Gastroesophageal sphincter (tissue), 4 donors: ENCODE measurements at regions not wholly inside any gene's neighbourhood (a gene's known extent, or its start where the extent isn't known, plus 50 kb on each side); places are given as distances from the start of the nearest gene placed in this dataset.
"Not testable (repeated sequence)": the region's sequence is repeated elsewhere in the genome, so short reads cannot be mapped to it uniquely, and the experiment has no call there.

Experiments used
- ATAC-seq: fragments of 150-250 bp; one replicate; pipeline ENCODE4 v1.9.1; 2016; ENCODE audit warnings: mild to moderate bottlenecking, moderate library complexity
- H3K27ac ChIP-seq, 4 donors: fragments of 200-600 bp; sonication (generic) in 3 of 4; 1 replicate in 3 of 4; 2 replicates in 1 of 4; pipeline ENCODE4 v1.5.1; 2016 to 2019
- H3K27me3 ChIP-seq: fragments of 200-600 bp; sonication (generic); one replicate; pipeline ENCODE4 v1.5.1; 2019
- H3K36me3 ChIP-seq, 2 donors: fragments of 200-600 bp; sonication (generic); one replicate each; pipeline ENCODE4 v1.5.1; 2019; ENCODE audit warnings: control low read depth in 1 of 2
- H3K4me1 ChIP-seq, 3 donors: fragments of 200-600 bp; sonication (generic); 1 replicate in 2 of 3; 2 replicates in 1 of 3; pipeline ENCODE4 v1.5.1; 2016 to 2019; ENCODE audit warnings: control low read depth in 2 of 3
- H3K4me3 ChIP-seq, 2 donors: fragments of 200-600 bp; sonication (generic); one replicate each; pipeline ENCODE4 v1.5.1; 2019; ENCODE audit warnings: mild to moderate bottlenecking in 1 of 2, moderate library complexity in 1 of 2
- H3K9me3 ChIP-seq, 3 donors: fragments of 200-600 bp; sonication (generic); one replicate each; pipeline ENCODE4 v1.5.1; 2017 to 2019; ENCODE audit warnings: control low read depth in 2 of 3
- EP300 ChIP-seq: sonication (generic); formaldehyde crosslinking; IDR thresholded peaks from one replicate; pipeline ENCODE4 v1.6.1; 2017; ENCODE audit warnings: antibody characterized with exemption, mild to moderate bottlenecking
- POLR2A ChIP-seq, 2 donors: fragments of 450-650 bp; IDR thresholded peaks; one replicate each; pipeline ENCODE4 v1.6.1; 2017; ENCODE audit warnings: antibody characterized with exemption in 2 of 2, mild to moderate bottlenecking in 2 of 2, moderate library complexity in 1 of 2
- POLR2AphosphoS5 ChIP-seq: sonication (generic); formaldehyde crosslinking; IDR thresholded peaks from one replicate; pipeline ENCODE4 v1.6.1; 2017; ENCODE audit warnings: antibody characterized with exemption
- WGBS, 2 donors: methylation state at CpG; one replicate each; pipeline ENCODE4 v1.1.5; 2018; ENCODE audit warnings: low coverage in 1 of 2; 5-methylcytosine and 5-hydroxymethylcytosine counted together
- TF ChIP-seq, protein P1 (sequence below), 4 experiments: fragments of 200-600 bp in 2 of 4; fragments of 450-650 bp in 2 of 4; sonication (generic) in 1 of 4; IDR thresholded peaks; one replicate each; pipeline ENCODE4 v1.5.1; 2017 to 2019; ENCODE audit warnings: antibody characterized with exemption in 4 of 4, mild to moderate bottlenecking in 2 of 4, moderate library complexity in 2 of 4

DNA sequence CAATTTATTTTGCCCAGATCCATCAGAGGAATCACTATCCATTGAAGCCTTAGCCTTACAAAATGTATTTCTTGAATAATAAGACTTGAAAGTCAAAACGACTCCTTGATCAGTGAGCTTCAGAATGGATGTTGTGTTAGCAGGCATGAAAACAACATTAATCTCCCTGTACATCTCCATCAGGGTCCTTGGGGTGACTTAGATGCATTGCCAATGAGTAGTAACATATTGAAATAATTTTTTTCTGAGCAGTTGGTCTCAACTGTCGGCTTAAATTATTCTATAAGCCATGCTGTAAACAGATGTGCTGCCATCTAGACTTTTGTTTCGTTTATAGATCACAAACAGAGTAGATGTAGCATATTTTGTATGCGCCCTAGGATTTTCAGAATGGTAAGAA is 482.0 kb downstream of the AMY1C start:
- Histone ChIP-seq H3K9me3 (no peaks in the 10 kb centered on the region), H3K36me3 (no peaks in the 10 kb centered on the region), H3K27ac (no peak overlapping the region), H3K4me1 (no peaks in the 10 kb centered on the region), H3K4me3 (no peak overlapping the region), H3K27me3 (no peaks in the 10 kb centered on the region)
- 59 to 69% methylated on average over 4 of the region's 4 CpGs for WGBS, 2 donors
- TF ChIP-seq POLR2AphosphoS5 = no peak
- no peak for TF ChIP-seq POLR2A (IDR thresholded peaks at IDR 0.05)
- TF ChIP-seq, protein P1, sequence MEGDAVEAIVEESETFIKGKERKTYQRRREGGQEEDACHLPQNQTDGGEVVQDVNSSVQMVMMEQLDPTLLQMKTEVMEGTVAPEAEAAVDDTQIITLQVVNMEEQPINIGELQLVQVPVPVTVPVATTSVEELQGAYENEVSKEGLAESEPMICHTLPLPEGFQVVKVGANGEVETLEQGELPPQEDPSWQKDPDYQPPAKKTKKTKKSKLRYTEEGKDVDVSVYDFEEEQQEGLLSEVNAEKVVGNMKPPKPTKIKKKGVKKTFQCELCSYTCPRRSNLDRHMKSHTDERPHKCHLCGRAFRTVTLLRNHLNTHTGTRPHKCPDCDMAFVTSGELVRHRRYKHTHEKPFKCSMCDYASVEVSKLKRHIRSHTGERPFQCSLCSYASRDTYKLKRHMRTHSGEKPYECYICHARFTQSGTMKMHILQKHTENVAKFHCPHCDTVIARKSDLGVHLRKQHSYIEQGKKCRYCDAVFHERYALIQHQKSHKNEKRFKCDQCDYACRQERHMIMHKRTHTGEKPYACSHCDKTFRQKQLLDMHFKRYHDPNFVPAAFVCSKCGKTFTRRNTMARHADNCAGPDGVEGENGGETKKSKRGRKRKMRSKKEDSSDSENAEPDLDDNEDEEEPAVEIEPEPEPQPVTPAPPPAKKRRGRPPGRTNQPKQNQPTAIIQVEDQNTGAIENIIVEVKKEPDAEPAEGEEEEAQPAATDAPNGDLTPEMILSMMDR (IDR thresholded peaks at IDR 0.05) = no peak
- TF ChIP-seq EP300 = no peak
- ATAC-seq = no peak

DNA sequence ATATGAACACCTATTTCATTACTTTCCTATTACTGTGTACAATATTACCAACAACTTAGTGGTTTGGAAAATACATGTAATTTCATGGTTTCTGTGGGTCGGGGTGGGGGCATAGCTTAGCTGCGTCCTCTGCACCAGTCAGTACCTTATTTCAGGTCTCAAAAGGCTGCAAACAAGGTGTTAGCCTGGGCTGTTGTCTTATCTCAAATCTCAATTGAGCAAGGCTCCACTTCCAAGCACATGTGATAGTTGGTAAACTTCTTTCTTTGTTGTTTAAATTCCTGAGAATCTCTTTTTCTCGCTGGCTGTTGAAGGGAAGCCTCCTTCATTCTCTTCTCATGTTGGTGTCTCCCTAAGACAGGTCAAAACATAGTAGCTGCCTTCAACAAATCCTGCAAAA is 485.4 kb downstream of the AMY1C start:
- WGBS, 2 donors = 20 to 44% methylated on average over 1 to 3 of the region's 3 CpGs
- no peak for ATAC-seq
- no peaks in the 10 kb centered on the region for H3K9me3 ChIP-seq
- no peak overlapping the region for H3K4me3 ChIP-seq
- H3K36me3 ChIP-seq = no peaks in the 10 kb centered on the region
- no peak overlapping the region for H3K27ac ChIP-seq
- no peaks in the 10 kb centered on the region for H3K4me1 ChIP-seq
- H3K27me3 ChIP-seq = no peaks in the 10 kb centered on the region
- TF ChIP-seq EP300 = no peak
- no peak for TF ChIP-seq POLR2AphosphoS5
- TF ChIP-seq POLR2A (IDR thresholded peaks at IDR 0.05) = no peak
- TF ChIP-seq, protein P1 (IDR thresholded peaks at IDR 0.05) = no peak

DNA sequence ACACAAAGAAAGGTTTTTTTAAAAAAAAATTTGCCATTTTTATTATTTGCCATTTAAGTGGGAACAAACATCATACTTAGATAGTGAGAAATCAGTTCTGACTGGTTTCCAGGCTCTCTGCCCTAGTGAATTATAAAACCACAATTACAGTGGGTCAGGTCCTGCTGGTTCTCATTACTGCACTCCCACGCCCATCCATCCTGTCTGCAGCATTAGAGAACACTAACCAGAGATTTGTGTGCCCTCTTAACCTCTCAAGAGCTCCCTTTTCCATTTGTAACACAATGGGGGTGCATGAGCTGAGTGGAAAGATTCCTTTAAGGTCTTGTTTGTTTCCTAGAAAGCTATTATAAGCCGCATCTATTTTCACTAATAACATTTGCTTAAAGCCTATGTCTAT is 489.3 kb downstream of the AMY1C start:
- H3K4me3 ChIP-seq = no peak overlapping the region
- no peak for TF ChIP-seq POLR2AphosphoS5
- no peak for TF ChIP-seq EP300
- TF ChIP-seq POLR2A (IDR thresholded peaks at IDR 0.05) = no peak
- TF ChIP-seq, protein P1 (IDR thresholded peaks at IDR 0.05) = no peak
- H3K36me3 ChIP-seq = no peaks in the 10 kb centered on the region
- no peak overlapping the region for H3K27ac ChIP-seq
- 30 to 52% methylated on average over 2 of the region's 2 CpGs for WGBS, 2 donors
- no peak for ATAC-seq
- H3K4me1 ChIP-seq = no peaks in the 10 kb centered on the region
- no peaks in the 10 kb centered on the region for H3K27me3 ChIP-seq
- H3K9me3 ChIP-seq = no peaks in the 10 kb centered on the region

DNA sequence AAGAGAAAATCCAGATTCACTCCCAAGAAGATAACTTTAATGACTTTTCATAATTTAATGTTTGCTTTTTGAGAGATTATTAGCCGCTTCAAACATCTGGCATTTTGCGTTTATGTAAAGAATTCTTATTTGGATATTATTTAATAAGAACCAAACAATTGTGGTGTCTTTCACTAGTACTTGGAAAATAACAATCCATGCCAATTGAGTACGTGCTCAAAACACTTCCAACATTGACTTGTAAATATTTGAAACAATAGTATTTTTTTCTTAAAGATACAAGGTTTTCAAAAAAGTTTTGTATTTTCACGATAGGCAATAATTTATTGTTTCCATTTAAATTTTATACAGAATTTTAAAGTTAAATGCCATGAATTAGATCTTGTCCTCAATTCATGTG is 498.7 kb downstream of the AMY1C start:
- H3K9me3 ChIP-seq = no peaks in the 10 kb centered on the region
- no peaks in the 10 kb centered on the region for H3K27me3 ChIP-seq
- H3K4me1 ChIP-seq = no peaks in the 10 kb centered on the region
- H3K36me3 ChIP-seq = no peaks in the 10 kb centered on the region
- TF ChIP-seq POLR2AphosphoS5 = no peak
- no peak for TF ChIP-seq POLR2A (IDR thresholded peaks at IDR 0.05)
- TF ChIP-seq, protein P1 (IDR thresholded peaks at IDR 0.05) = no peak
- no peak for TF ChIP-seq EP300
- no peak overlapping the region for H3K4me3 ChIP-seq
- 38 to 43% methylated on average over 4 of the region's 4 CpGs for WGBS, 2 donors
- H3K27ac ChIP-seq = no peak overlapping the region
- ATAC-seq = no peak

DNA sequence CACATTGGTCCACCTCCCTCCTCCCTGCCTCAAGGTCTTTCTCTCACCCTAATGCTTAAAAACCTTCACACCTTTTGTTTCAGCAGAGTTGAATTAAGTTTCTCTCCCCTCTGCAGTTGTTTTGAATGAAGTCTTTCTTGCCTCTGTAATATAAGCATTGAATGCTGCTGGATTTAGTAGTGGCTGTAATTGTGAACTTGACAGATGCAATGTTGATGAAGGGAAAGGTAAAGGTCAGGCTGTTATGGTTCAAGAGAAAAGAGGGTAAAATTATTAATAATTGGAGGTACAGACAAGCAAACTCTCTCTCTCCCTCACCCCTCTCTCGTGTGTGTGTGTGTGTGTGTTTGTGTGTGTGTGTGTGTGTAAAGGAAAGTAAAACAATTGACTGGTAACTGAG is 509.8 kb downstream of the AMY1C start:
- no peak overlapping the region for H3K4me3 ChIP-seq
- H3K36me3 ChIP-seq = no peaks in the 10 kb centered on the region
- H3K9me3 ChIP-seq = no peaks in the 10 kb centered on the region
- H3K27me3 ChIP-seq = no peaks in the 10 kb centered on the region
- 11 to 17% methylated on average over 1 of the region's 1 CpG for WGBS, 2 donors
- ATAC-seq = no peak
- TF ChIP-seq POLR2AphosphoS5 = no peak
- no peaks in the 10 kb centered on the region for H3K4me1 ChIP-seq
- H3K27ac ChIP-seq = no peak overlapping the region

DNA sequence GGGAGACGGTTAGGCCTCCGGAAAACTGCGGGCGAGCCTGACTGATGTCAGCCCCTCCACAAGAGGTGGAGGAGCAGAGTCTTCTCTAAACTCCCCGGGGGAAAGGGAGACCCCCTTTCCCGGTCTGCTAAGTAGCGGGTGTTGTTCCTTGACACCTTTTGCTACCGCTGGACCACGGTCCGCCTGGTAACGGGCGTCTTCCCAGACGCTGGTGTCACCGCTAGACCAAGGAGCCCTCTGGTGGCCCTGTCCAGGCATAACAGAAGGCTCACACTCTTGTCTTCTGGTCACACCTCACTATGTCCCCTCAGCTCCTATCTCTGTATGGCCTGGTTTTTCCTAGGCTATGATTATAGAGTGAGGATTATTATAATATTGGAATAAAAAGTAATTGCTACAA is 513.4 kb downstream of the AMY1C start:
- 69 to 94% methylated on average over 3 to 11 of the region's 14 CpGs for WGBS, 2 donors
- not testable (repeated sequence) for H3K4me3 ChIP-seq, H3K36me3 ChIP-seq, H3K27me3 ChIP-seq, H3K4me1 ChIP-seq, ATAC-seq, H3K27ac ChIP-seq, H3K9me3 ChIP-seq
